ENCODE measurements at regions not wholly inside any gene's neighbourhood (a gene's known extent, or its start where the extent isn't known, plus 50 kb on each side); places are given as distances from the start of the nearest gene placed in this dataset.

DNA sequence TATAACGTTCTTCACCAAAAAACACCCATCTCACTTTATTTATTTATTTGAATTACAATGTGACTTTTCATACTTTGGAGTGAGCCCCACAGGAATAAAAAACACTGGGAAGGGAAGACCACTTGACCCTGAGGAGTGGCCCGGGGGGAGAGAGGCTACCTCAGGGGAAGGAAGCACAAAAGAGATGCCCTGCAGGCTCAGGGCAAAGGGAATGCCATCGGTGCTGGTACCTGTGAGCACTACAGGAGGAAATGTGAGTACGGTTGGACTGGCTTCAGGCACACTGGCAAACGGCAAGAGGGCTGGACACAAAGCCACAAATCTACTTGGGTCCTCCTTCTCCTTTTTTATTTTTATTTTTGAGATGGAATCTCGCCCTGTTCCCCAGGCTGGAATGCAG, 363.9 kb upstream of the KLF4 start:
- TF ChIP-seq, protein P1, sequence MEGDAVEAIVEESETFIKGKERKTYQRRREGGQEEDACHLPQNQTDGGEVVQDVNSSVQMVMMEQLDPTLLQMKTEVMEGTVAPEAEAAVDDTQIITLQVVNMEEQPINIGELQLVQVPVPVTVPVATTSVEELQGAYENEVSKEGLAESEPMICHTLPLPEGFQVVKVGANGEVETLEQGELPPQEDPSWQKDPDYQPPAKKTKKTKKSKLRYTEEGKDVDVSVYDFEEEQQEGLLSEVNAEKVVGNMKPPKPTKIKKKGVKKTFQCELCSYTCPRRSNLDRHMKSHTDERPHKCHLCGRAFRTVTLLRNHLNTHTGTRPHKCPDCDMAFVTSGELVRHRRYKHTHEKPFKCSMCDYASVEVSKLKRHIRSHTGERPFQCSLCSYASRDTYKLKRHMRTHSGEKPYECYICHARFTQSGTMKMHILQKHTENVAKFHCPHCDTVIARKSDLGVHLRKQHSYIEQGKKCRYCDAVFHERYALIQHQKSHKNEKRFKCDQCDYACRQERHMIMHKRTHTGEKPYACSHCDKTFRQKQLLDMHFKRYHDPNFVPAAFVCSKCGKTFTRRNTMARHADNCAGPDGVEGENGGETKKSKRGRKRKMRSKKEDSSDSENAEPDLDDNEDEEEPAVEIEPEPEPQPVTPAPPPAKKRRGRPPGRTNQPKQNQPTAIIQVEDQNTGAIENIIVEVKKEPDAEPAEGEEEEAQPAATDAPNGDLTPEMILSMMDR (IDR thresholded peaks at IDR 0.05; ENCODE audit: low read depth, low read length, poor library complexity, severe bottlenecking) = no peak
- no peak for TF ChIP-seq EZH2phosphoT487 (IDR thresholded peaks at IDR 0.05; ENCODE audit: borderline replicate concordance, low read length)
